Activated T-cell treated with anti-CD3 and anti-CD28 coated beads for 48 hours (primary cell): ENCODE measurements at regions not wholly inside any gene's neighbourhood (a gene's known extent, or its start where the extent isn't known, plus 50 kb on each side); places are given as distances from the start of the nearest gene placed in this dataset.

Source experiments
- DNase-seq: peaks from one replicate; pipeline ENCODE4 v3.0.0-alpha.2; 2020; ENCODE audit warnings: low read depth

DNA sequence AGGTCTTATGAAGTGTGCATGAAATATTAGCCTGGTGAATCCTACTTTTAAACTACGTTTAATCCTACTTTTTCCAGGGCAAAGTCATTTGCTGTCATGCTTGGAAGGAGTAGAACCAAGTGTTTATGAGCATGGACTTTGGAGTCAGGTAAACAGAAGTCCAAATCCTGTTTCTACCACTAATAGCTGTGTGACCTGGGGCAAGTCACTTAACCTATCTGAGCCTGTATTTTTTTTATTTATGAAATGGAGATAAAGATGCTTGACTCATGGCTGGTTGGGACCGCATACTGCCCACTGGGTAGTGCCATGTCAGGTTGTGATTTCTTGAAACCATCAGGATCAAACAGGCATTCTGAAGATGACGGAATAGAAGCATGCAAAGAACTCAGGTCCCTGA lies 249.6 kb downstream of the BAMBI start:
- DNase-seq, result no peak

DNA sequence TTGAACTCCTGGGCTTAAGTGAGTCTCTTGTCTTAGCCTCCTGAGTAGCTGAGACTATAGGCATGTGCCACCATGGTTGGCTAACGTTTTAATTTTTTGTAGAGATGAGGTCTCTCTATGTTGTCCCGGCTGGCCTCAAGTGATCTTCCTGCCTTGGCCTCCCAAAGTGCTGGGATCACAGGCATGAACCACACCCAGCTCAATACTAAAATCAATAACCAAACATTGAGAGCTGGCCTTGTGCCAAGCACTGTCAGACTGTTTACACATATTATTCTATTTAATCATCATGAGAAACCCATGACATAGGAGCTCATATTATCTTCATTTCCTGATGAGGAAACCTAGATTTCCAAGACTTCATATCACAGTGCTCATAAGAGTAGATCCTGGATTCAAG lies 251.2 kb downstream of the BAMBI start:
- no peak for DNase-seq

GRCh38 chr10:28929942-28930341 lies 252.6 kb downstream of the BAMBI start:
- no peak for DNase-seq

DNA sequence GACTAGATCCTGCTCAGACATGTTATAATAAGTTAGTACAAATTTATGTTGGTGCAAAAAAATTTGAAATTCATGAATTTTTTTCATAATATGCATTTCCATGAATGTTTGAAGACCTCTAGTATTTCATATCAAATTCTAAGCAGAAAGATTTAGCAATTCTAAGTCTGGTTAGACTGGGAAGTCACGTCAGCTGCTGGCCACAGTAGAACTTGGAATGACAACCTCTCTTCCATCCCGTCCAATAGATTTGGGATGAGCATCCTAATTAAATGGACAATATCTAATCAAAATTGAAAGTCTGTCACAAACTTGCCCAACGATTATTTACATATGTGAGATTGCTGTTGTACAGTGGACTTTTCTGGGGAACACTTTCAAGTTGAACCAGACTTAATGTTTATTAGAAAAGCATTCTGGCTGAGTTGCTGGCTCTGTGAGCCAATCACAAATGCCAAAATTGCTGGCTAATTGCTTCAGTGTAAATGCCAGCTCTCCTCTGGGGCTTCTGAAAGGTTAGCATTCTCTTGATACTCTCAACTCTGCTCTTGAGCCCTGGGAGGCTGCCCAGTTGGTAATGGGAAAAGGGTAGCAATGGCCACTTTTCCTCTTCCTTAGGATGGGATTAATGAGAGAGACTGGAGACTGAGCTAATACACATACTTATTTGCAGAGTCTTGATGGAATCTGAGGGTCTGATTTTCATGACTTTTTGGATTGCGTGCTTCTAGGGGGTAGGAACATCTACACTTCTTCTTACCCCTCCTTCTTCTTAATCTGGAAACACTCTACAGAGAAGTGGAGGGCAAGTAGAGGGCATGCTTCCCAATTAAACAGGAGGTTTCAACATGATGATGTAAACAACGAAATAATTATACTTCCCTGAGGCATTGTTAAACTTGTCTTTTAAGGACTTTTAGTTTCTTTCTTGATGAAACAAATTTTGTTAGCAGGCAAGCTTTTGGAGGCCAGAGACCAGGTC lies 253.5 kb downstream of the BAMBI start:
- no peak for DNase-seq

GRCh38 chr10:28935061-28935460 lies 257.7 kb downstream of the BAMBI start:
- no peak for DNase-seq

GRCh38 chr10:28937959-28938358 lies 260.6 kb downstream of the BAMBI start:
- DNase-seq, result no peak

DNA sequence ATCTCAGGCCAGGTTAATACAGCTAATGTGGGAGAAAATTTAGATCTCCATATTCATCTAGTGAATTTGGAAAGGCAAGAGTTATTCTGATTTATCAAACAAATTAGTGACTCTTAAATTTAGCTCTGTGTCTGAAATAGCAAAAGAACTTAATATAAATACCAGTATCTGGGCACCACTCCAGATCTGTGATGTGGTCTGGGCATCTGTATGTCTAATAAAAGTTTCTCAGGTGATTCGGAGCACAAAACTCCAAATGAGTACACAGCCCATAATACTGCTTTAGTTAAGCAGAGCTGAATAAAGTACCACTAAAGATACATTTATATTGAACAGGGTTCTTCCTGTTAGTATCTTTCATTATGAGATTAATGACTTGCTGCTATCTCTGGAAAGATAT lies 261.4 kb downstream of the BAMBI start:
- no peak for DNase-seq

DNA sequence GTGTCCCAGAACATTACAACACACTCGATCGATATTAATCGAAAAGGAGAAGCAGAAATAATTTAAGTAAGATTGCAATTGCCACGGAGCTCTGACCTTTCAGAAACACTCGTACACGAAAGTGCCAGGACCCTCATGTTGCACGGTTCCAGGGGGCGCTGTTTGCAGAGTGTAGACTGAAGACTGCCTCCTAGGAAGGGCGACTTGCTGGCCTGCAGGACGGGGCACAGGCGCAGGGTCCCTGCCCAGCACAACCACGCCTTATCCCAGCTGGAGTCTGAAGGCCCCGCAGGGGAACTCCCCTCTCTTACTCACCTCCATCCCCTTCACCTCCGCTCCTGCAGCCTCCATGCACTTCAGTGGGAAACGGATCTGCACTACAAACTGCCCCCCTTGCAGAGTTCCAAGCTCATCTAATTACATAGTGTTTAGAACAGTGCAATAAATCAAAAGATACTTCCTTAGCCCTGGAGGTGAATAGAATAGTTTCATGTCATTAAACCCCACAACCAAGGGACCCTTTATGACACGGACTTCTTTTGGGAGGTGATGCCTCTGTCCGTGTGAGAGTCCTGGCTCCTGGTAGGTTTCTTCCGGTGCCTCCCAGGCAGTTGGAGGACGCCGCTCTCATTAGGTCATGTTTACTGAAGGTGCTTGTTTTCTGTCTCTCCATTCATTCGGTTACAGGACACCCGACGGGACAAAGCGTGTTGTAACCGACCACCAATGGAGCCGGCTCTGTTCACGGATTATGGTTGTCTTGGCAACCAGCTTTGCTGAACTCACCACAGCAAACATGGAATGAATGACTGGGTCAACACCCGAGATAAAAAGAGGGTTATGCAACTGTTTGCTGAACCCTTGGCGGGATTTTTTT lies 262.2 kb downstream of the BAMBI start:
- DNase-seq, result no peak

GRCh38 chr10:28940158-28940888 lies 263.0 kb downstream of the BAMBI start:
- no peak for DNase-seq

GRCh38 chr10:28942012-28942411 lies 264.7 kb downstream of the BAMBI start:
- DNase-seq, result no peak

DNA sequence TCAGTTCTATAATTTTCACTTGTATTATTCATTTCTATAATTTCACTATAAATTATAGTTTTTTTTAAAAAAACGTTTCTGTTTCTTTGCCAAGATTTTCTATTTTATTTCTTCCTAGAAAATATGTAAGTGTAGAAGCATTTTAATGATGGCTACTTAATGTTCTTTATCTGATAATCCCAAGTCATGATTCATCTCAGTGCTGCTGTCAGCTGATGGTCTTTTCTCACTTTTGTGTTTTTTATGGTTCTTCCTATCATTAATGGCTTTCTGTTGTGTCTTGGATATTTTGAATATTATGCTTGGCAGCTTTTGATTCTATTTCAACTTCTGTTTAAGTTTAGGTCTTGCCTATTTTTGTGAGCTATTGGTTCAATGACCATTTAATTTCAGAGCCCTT lies 268.6 kb downstream of the BAMBI start:
- DNase-seq, result no peak

DNA sequence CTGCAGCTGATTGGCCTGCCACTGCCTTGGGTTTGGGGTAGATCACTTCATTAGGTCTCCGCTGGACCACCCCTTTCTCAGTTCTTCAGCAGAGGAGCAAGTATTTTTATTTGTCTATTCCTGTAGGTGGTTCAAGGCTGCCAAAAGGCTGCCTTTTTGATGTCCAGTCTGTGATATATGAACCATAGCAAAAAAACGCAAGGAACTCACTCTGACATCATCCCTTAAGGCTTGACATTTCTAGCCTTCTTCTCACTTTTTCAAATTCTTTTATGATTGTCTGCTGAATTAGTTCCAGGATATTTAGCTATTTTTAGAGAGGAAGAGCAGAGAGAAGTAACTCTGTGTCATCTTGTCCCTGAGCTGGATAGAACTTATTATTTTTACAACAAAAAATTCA lies 269.2 kb downstream of the BAMBI start:
- no peak for DNase-seq

DNA sequence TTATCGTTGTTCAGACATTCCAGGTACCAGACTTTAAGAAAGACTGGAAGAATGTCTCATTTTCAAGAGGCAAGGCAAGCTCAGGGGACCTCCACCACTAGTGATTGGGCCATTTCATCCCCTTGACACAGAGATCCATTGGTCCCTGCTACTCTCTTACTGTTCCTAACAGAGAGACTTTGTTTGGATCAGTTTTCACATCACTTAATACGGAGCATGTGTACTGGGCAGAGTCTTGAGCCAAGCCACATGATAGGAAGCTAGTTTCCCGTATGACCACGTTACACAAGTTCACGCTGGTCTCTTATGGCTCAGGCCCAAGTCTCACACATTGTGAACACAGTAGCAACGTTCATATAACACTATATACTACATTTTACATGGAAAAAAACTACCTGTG lies 269.9 kb downstream of the BAMBI start:
- no peak for DNase-seq

DNA sequence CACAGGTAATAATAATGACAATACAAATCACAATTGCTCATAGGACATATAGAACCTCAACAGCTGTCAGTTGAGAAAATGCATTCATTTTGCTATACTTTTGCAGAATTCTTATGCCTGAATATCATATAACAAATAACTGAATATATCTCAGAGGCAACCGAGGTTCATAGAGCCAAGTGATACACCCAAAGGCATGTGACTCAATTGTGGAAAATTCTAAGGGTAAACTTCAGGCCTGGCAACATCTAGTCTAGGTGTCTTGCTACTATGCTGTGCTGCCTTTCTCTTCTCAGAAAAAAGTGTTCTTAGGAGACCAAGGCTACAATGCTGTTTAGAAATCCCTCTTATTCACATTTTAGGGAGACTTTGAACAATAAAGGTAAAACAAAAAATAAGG lies 270.7 kb downstream of the BAMBI start:
- DNase-seq, result no peak

- no peak for DNase-seq
Observed at GRCh38 chr10:28949005-28950004, 272.0 kb downstream of the BAMBI start.

- DNase-seq, result no peak
Observed at GRCh38 chr10:28951484-28951883, 274.2 kb downstream of the BAMBI start.

GRCh38 chr10:28952523-28952922 lies 275.2 kb downstream of the BAMBI start:
- no peak for DNase-seq

DNA sequence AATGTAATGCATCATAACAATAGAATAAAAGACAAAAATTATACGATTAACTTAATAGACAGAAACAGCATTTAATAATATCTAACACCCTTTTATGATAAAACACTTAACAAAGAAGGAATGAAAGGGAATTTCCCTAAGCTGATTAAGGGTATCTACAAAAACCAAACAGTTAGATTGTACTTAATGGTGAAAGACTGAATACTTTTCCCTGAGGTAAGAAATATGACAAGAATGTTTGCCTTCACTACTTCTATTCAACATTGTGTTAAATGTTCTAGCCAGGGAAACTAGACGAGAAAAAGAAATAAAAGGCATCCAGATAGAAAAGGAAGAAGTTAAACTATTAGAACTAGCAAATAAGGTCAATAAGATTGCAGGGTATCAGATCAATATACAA lies 276.9 kb downstream of the BAMBI start:
- DNase-seq, result no peak

- DNase-seq, result no peak
Observed at GRCh38 chr10:28958468-28958867, 281.1 kb downstream of the BAMBI start.

- DNase-seq, result no peak
Observed at GRCh38 chr10:28959850-28960501, 282.7 kb downstream of the BAMBI start.
